GM19043 (cell line): ENCODE measurements at regions not wholly inside any gene's neighbourhood (a gene's known extent, or its start where the extent isn't known, plus 50 kb on each side); places are given as distances from the start of the nearest gene placed in this dataset.

ENCODE experiments used
- ATAC-seq: cut with Tn5 transposase; IDR thresholded peaks from one replicate; pipeline ENCODE4 v1.9.1; 2021; ENCODE audit warnings: low read depth; ENCODE audit not compliant: unreplicated experiment

DNA sequence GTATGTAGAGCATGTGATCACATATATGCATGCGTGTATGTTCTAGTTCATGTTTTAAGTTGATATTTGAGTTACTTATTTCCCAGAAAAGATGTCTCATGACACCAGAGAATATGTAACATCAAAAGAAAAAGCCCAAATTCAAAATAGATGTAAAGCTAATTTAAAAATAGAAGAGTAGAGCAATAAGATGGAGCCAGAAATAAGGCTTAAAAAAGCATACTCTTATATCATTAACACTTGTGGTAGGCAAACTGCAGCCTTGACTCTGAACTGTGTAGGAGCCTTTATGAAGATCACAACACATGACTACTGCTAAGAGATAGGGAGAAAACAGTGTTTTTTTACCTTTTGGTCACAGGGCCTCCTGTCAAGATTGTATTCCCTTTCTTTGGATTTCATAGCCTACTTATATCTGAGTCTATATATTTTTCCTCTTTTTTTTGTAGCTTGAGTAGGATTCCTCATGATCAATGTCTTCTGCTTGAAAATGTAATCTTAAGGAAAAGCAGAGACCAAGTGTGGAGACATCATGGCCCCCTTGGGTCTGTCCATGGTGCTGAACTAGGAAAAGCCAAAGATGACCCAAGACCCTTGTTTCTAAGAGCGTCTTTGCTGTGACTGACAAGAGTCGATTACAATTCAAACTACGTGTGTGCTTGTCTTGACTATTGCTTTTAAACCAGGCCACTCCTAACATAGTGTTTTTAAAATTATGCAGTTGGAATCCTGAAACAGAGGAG lies 390.4 kb downstream of the SHISA9 start:
- ATAC-seq, result no peak

DNA sequence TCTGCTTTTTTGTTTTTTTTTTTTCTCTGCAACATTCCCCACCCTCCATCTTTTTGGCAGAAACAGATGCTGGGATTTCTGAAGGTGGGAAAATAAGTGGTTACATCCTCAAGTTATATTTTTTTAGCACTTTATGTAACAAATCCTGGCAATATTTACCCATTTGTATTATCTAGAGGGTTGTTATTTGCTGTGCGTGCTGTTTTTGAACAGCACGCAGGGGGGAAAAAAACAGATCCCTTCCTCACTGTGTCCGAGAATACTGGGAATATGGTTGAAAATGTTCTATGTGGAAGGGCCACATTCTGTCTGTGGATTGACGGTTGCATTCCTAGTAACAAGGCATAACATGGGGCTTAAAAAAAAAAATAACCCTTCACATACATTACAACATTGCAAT lies 394.8 kb downstream of the SHISA9 start:
- no peak for ATAC-seq

DNA sequence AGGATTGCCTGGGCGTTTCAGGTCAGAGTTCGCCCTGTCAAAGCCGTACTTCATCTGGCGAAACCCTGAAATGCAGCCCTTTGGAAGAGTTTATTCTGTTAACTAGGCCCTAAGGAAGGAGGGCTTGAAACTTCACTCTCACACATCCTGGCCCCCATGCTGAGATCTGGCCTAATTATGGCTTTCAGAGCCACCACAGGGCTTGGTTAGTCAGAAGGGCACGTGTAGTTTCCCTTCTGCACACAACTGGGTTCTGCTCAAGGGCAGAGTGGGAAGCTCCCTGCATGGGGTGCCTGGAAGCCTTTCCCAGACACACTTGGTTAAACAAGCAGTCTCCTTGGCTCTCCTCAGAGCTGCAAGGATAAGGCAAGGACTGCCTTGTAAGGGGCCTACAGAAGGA lies 397.3 kb downstream of the SHISA9 start:
- ATAC-seq, result no peak

DNA sequence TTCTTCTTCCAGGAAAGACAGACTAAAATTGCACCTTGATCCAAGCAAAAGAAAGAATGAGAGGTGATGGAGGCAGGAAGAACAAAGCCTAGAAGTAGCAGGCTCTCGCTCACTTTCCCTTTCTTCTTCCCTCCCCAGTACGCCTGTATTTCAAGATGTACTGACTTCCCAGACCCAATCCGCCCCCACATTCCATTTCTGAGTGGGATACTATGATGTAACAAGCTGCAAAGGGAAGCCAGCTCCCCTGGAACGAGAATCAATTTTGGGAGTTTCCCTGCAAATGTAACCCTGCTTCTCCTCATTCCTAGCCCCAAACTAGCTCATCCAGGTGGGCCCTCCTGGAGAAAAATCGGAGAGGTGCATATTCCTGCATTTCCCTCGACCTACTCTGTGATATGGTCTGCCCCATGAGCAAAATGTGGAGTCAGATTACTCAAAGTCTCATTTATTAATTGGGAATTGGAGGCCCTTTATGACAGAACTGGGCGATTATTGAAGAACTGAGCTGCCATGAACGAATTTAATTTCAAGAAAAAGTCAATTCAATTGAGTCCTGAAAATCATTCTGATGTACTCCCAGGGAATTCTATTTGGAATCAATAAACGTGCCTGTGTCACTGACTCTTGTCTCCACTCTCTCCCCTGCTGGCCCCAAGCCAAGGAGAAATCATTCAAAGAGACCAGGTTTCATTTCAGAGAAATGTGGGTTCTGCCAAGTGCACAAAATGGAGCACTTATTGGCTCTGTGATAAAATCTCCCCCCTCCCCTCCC lies 398.9 kb downstream of the SHISA9 start:
- no peak for ATAC-seq

DNA sequence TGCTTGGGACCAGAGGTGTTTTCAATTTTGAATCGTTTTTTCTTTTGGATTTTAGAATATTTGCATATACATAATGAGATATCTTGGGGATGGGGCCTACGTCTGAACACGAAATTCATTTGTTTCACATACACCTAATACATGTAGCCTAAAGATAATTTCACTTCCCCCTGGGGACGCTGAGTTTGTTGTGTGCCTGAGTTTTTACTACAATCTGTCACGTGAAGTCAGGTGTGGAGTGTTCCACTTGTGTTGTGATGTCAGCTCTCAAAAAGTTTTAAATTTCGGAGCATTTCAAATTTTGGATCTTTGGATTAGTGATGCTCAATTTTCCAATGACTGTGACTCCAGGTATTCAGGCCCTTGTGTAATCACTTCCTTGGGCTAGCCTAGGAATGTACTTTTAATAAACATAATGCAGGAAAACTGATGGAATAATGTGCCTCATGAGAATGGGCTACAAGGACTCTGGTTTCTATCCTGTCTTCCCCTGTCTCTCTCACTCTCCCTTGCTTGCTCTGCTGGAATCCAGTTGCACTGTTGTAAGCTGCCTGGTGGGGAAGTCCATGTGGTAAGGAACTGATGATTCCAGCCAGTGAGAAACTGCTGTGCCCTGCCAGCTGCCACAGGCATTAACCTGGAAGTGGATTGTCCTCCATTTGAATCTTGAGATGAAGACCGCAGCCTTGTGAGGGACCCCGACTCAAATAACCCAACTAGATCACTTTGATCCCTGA lies 403.8 kb downstream of the SHISA9 start:
- no peak for ATAC-seq

DNA sequence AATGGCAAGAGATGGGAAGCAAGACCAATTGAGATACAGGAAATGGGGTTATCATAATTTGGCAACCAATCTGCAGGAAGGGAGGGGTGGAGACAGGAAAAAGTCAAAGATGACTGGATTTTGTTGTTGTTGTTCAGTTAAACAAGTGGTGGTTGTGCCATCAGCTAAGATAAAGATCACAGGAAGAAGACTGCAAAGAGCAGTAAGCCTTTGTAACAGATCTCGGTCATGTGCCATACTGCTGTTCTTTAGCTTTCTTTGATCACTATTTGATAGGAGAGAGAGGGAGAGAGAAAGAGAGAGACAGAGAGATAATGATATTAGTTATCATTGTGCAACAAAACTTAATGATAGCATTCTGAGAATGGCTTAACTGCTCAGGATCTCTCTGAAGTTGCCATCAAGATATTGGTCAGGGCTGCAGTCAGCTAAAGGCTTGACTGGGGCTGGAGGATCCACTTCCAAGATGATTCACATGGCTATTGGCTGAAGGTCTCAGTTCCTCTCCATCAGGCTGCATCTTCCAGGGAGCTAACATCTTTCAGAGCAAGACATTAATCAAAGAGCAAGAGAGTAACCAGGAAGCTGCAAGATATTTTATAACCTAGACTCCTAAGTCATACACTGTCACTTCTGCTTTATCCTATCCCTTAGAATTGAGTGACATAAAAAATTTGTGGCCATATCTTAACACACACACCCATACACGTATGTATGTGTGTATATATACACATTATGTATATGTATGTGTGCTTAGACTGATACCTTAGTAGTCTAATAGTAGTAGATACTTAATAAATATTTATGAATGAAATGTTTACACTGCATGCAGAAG lies 405.0 kb downstream of the SHISA9 start:
- ATAC-seq, result no peak

DNA sequence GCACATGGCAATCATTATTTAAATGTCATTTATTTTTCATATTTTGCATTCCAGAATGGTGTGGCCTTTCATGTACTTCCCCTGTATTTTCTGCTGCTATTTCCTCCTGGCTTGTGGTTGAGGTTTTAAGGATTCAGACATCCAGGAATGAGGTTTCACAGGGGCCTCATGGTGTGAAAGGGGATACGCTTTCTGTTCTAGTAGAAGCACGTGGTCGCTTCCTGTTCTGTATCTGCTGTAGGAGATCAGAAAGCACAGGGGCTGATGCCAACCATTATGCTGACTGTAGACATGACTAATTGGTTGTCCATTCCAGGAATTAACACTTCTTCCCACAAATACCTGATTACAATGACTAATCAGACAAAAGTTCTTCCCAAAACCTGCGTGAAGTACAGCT lies 405.9 kb downstream of the SHISA9 start:
- ATAC-seq, result no peak

DNA sequence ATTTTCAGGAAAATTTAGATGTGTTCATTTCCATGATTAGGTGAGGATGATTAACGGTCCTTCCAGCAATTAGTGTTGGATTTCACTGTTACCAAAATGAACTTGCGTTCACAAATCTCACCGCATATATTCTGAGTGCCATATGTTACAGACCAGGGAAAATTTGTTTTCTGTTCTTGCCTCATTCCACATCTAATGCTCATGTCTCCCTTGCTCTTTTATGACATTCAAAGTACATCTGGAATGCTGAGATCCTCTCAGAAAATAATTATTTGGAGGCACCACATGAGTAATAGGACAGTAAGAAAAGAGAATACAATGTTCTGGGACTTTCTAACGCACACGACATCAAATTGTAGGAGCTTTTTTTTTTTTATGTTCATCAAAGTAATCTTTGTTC lies 406.5 kb downstream of the SHISA9 start:
- no peak for ATAC-seq

DNA sequence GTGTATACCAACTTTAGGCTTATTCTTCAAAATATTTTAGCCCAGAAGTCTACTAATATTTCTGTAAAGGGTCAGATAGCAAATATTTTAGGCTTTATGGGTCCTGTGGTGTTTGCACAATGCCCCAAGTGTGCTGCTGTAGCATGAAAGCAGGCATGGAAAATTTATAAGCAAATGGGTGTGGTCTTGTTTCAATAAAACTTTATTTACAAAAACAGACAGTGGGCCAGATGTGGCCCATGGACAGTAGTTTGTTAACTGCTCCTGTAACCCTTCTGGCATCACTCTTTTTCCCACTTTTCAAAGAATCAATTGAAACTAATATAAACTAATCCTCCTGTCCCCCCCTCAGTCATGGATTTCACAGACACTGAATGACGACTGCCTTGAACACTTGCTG lies 410.7 kb downstream of the SHISA9 start:
- no peak for ATAC-seq

DNA sequence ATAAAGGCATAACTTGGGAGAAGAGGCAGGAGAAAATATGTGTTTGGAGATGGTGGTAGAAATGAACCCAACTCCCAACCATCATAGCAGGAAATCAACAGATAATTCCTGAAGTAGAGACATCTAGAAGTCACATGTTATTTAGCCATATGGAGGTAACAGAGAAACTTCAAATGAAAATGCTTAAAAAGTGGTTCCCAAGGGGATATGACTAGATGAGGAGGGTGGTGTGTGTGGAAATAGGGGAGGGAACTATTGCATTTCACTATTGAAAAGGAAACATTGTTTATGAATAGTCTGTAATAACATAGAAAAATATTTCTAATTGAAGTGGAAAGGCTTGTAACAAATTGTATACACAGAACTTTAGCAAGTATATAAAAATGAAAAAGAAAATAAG lies 412.0 kb downstream of the SHISA9 start:
- ATAC-seq, result no peak

DNA sequence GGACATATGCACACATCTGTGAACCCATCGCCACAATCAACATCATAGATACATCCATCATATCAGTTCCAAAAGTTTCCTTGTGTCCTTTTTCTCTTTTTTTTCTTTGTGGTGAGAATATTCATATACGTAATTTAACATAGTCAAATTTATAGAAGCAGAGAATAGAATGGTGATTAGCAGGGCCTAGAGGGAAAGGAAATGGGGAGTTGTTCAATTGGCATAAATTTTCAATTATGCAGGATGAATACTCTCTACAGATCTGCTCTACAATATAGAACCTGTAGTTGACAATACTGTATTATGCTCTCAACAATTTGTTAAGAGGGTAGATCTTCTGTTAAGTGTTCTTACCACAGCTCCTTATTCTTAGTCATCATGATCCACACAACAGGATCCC lies 413.2 kb downstream of the SHISA9 start:
- ATAC-seq, result no peak

DNA sequence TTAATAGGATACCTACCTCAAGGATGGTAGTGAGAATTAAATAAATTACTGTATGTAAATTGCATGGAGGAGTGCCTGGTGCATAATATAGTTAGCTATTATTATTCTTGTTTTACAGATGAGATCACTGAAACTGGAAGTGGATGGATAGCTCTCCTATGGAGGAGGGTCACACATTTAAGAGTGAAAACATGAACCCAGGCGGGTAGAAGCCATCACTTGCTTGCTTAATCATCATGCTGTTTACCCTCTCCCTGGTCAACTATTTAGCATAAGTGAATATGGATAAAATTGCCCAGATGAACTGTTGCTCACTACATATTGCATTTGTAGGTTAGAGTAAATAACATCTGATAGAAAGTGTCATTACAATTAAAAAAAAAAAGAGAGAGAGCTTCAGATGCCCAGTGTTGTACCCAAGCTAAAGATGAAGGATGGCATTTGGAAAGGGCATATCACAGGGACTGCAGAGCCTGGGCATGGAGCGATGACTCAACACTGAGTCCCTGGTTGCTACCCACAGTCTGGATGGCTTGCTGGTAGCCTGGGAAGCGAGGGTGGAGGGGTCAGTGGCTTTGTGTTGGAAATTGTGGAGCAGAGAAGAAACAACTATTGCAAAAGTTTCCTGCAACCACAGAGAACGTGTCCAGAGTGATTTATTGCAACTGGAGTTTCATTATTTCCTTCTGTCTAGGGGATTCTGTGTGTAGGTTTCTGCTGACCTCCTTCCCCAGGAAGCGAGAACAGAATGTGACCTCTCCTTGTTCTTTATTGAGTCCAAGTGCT lies 414.4 kb downstream of the SHISA9 start:
- no peak for ATAC-seq

DNA sequence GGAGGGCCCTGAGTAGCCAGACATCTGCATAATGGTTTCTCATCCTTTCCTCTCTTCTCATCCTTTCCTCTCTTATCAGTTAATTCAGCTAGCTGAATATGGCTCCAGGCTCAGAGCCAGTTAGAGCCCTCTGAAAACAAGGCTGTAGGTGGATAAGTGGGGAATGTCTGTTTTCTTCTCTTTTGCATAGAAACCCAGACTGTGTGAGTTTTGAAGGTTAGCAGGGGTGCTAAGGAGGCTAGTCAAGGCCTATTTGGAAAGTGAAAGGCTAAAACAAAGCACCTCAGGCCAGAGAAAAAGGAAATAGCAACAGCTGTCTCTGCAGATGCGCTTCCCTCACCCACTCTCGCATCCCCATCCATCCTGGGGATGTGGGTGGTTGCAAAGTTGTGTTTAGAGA lies 420.9 kb downstream of the SHISA9 start:
- no peak for ATAC-seq

DNA sequence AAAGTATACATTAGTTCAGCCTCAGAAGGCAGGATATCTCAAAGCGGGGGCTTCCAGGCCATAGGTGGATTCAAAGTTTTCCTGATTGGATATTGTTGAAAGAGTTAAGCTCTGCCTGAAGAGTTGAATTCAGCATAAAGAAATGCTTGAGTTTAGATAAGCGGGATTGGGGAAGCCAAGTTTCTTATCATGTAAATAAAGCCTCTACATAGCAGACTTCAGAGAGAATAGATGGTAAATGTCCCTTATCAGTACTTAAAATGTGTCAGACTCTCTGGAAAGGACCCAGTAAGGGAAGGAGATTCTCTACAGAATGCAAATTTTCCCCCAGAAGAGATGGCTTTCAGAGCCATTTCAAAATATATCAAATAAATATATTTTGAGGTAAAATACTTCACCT lies 423.5 kb downstream of the SHISA9 start:
- ATAC-seq, result no peak

DNA sequence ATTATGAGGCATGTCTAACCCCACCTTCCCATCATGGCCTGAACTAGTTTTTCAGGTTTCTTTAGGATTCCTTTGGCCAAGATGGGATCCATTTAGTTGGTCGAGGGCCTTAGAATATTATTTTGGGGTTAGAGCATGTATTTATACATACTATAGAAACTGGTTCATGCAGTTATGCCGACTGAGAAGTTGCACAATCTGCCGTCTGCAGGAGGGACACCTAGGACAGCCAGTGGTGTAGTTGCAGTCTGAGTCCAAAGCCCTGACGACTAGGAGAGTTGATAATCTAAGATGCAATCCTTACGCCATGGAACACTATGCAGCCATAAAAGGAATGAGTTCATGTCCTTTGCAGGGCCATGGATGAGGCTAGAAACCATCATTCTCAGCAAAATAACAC lies 424.0 kb downstream of the SHISA9 start:
- no peak for ATAC-seq

DNA sequence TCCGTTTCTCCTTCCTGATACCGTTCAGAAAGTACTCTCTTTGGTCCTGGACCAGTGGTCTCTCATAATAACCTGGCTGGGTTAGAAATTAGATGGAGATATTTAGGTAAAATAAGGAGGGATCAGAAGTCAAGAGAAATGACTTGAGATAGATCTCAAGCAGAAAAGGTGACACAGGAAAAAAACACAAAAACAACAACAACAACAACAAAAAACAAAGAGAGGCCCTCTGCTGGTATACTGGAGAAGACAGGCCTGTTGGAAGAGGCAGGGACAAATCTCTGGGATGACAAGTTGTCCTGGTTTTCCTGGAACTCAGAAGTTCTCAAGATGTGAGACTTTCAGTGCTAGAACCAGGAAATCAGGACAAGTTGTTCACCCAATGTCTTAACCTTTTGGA lies 430.5 kb downstream of the SHISA9 start:
- no peak for ATAC-seq

DNA sequence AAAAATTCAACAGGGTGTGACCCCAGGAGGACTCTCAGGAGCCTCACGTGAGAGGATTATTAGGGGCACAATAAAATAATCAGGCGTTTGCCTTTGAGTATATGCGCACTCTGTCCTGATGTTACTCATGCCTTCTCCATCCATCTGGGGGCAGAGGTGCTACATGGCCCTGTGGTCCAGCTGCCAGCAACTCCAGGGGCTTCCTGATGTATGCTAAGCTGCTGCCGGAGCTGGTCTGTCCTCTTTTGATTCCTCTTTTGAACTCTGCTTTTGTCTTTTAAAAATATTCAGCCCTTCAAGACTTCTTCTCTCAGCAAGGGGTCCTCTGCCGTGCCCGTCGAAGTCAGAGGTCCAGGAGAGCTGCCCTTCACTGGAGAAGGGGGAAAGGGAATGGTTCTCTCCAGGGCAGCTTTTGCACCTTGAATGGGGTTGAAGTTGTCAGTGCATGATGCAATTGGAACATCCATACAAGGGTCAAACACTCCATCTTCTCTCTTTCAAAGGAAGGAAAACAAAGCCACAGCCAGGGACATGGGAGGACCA lies 431.4 kb downstream of the SHISA9 start:
- no peak for ATAC-seq

DNA sequence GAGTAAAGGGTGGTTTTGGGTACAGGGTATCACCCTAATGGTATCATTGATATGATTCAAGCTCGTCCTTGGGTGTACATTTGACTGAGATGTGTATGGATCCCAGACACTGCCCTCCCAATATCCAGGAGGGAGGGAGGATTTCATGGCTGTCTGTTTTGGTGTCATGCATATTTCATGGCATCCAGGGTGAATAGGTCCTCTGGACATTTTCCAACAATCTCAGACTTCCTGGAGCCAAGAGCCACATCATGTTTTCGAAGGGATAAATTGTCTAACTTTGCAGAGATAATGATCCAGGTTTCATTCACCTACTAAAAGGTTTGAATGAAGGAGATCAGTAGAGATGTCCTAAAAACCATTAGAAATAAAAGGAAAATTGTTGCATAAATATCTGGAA lies 431.9 kb downstream of the SHISA9 start:
- ATAC-seq, result no peak

DNA sequence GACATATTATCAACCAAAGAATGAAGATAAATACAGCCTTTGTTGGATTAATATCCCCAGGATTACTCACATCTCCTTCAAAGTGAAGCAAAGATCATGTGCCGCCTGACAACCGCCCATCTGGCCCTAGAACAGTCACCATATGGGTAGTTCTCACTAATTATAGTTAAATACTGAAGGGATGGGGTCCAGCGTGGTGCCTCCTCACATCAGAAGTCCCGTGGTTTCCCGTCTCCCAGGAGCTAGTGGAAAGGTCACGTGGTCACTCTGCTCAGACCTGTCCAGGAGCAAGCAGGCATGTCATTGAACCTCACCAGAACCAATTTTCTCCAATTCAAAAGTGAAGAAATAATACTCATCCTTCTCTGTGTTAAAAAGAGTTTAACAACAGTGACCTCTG lies 434.5 kb downstream of the SHISA9 start:
- ATAC-seq, result no peak

DNA sequence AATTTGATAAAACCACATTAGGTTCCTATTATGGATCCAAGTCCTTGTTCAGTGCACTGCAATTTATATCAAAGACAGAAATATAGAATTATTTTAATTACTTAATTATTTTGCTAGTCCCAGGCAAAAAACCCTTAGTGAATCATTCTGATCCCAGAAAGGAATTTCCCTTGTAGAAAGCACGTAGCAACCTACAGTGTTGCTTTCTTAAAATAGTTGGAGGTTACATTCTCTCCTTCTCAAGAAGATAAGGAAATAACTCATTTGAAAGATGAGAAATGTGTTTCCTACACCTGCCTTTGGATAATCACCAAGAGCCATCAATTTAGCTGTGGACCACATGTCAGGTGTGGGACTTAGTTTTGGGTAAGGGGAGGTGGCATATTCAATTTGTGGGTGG lies 434.9 kb downstream of the SHISA9 start:
- ATAC-seq, result no peak
